Body of pancreas (tissue), 4 donors: ENCODE measurements at regions not wholly inside any gene's neighbourhood (a gene's known extent, or its start where the extent isn't known, plus 50 kb on each side); places are given as distances from the start of the nearest gene placed in this dataset.

Source experiments
- CTCF ChIP-seq, 7 experiments: fragments of 450-650 bp in 4 of 7; fragments of 200-600 bp in 3 of 7; sonication (generic) in 3 of 7; IDR thresholded peaks; one replicate each; pipeline ENCODE4 v1.5.1; 2016 to 2019; ENCODE audit warnings: antibody characterized with exemption in 7 of 7
- POLR2A ChIP-seq, 3 donors: fragments of 450-650 bp; IDR thresholded peaks; one replicate each; pipeline ENCODE4 v1.6.1; 2016; ENCODE audit warnings: antibody characterized with exemption in 3 of 3, mild to moderate bottlenecking in 2 of 3

GRCh38 chr15:25249236-25250010 lies 189.4 kb downstream of the UBE3A start:
- TF ChIP-seq CTCF (IDR thresholded peaks at IDR 0.05), result no peak
- no peak for TF ChIP-seq POLR2A (IDR thresholded peaks at IDR 0.05)
